Endothelial cell of hepatic sinusoid (primary cell): ENCODE measurements at regions not wholly inside any gene's neighbourhood (a gene's known extent, or its start where the extent isn't known, plus 50 kb on each side); places are given as distances from the start of the nearest gene placed in this dataset.

Source experiments
- in situ Hi-C: cut with HindIII; loops from 2 replicates; pipeline ENCODE4 v1.10.0; 2017; ENCODE audit warnings: low sequenced_read_pairs

DNA sequence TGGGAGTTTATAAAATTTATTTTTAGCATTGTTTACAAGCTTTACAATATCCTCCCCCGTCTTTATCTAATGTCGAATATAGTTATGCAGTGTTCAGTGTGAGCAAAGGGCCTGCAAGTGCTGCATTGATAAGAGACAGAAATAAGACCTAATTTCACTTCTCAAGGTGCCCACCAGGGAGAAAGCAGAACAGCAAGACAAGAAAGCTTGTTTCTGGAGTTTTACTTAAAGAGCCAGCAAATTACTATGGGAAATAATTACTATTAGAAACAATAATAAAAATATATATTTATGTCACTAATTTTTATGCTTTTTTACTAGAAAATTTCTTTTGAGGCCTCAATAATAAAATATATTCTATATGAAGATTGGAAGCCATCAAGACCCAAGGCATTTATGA is 2677.7 kb downstream of the ARAP2 start:
- in situ Hi-C loops: no loop called here

DNA sequence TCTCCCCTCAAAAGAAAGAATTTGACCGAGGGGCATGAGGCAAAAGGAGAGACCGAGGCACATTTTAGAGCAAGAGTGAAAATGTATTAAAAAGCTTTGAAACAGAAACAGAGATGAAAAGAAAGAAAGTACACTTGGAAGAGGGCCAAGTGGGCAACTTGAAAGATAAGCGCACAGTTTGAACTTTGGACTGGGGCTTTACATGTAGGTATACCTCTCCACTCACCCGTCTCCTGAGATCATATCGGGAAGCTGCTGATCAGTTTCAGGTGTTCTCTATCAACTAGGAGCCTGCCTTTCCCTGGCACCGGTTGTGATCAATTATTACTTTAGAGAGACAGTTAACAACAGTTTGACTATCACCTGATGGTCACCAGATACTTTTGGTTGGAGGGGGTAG is 2666.5 kb downstream of the ARAP2 start:
- in situ Hi-C loops: no loop called here

DNA sequence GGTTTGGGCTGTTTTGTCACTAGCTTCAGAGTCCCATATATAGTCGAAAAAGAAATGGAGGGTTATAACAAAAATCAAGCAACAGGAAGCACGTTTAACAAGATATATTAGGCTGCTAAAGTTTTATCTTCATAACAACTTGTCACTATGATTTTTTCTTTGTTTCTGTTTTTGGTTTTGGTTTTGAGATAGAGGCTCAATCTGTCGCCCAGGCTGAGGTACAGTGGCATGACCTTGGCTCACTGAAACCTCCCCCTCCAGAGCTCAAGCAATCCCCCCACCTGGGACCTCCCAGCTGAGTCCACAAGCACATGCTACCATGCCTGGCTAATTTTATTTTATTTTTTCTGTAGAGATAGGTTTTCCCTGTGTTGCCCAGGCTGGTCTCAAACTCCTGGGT is 2664.4 kb downstream of the ARAP2 start:
- in situ Hi-C loops: no loop called here

DNA sequence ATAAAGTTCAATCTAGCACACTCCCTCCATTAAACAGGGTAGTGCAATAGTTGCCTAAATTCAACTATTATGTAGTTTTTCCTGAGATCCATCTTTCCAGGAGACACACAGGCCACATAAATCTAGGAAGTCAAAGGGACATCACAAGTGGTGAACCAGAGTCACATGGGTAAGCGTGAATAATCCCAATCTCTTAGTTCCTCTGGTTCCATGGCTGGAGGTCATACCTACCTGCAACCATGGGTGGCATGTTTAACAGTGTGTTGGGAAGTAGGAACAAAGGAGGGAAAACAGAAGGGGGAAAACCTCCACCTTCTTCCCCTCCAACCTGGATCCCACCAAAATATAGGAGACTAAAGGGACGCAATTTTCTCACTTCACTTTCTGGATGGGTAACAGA is 2651.6 kb downstream of the ARAP2 start:
- in situ Hi-C loops: no loop called here

DNA sequence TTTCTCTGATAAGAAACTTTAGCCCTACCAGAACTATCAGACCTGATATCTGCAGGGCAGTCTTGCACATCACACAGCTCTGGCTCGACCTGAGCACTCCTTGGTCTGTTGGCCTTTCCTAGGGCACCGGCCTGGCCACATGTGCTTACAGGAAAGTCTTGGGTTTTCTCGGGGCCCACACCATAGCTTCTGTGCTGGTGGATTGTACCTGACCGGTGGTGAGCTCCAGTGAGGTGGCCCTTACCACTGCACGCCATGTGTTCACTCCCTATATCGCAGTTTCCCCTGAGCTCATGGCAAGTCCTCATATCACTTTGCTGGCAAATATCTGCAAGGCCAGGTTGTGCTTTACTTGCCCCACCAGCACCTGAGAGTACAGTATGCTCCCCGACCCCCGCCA is 2637.4 kb downstream of the ARAP2 start:
- in situ Hi-C loops: no loop called here

DNA sequence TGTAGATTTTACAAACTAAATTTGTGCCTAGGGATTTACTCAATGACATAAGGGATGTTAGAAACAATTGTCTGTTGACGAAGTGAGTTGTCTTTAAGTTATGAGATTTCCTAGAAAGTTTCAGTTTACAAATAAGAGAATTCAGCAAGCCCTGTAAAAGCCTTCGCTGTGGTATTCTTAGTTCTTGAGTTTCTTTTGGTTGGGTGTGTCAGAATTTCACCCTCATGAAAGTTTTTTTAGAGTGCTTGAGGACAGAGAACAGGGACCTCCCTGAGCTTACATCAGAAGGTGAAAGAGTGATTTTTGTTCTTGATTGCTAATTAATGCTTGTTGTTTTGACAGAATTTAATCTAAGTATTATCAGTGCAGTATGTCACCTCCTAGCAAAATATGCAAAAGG is 2628.2 kb downstream of the ARAP2 start:
- in situ Hi-C loops: no loop called here

DNA sequence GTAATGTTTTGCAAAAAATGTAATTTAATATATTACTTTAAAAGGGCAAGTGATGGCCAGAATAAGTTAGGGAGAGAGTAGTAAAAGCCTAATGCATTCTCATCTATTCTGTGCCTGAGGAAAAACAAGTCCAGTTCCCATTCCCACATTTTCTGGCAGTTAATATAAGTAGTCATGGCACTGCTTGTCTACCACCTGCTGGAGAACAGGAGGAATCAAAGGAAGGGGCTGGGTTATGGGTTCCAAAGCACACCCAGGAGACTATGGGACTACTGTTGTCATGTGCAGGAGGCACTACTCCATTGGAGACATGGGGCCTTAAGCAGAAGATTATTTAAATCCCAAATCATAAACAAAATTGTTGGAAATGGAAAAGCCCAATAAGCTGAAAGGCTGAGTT is 2618.6 kb downstream of the ARAP2 start:
- in situ Hi-C loops: no loop called here

DNA sequence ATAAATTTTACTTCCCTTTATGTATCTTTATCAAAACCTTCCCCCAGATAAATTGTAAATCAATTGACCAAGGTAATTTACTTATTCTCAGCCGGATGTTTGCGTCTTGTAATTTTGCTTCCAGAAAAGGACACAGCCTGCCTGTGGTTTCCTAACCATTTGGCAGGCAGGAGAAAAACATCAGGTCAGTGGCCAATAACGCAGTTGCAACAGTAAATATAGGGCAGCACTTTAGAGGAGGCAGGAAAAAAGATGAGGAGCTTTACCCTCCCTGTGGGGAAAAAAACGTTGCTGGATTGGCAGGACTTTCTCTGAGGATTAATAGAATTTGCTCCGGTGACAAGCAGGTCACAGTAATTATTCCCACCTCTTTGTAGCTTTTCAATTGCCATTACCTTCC is 2618.1 kb downstream of the ARAP2 start:
- in situ Hi-C loops: no loop called here

DNA sequence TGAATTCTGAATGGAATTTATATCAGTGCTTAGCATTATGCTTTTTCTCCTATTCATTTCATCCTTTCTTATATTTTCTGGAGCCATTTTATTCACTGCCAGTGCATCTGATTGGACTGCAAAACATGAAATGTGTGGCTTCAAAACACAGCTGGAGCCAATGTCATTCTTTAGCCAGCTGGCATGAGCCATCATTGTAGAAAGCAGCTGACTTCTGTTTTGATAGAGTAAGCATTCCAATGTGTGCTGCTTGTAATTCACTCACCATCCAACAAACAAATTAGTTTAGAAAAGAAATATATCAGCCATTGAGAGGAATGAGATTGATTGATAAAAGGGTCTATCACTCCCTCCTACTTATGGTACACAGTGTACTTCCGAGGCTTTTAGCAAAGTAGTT is 2616.0 kb downstream of the ARAP2 start:
- in situ Hi-C loops: no loop called here

DNA sequence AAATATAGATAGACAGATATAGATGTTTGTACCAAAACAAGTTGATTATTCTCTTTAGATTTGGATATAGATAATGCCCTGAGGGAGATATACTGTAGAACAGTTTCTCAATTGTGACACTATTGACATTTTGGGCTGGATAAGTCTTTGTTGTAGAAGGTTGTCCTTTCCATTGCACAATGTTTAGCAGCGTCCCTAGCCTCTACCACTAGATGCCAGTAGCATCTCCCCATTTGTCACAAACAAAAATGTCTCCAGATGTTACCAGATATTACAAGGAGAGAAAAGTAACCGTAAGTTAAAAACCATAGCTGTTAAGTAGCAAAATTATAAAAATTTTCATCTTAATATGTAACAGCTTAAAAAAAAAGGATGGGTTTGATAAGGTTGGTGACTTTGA is 2595.3 kb downstream of the ARAP2 start:
- in situ Hi-C loops: no loop called here

DNA sequence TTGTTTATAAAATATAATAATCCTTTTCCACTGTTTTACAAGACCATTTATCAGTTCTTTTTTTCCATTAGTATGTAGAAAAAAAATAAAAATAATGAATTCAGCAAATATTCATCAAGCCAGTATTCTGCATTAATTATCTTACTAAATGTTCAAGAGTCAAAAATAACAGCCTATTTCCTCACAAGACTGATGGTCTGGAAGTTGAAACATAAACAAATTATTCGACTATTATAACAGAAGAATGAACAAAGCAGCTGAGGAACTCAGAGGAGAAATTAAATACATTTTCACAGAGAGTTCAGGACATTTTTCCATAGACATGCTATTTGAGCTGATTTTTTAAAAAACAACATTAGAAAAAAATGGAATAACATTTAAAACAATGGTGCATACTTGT is 2594.8 kb downstream of the ARAP2 start:
- in situ Hi-C loops: no loop called here

DNA sequence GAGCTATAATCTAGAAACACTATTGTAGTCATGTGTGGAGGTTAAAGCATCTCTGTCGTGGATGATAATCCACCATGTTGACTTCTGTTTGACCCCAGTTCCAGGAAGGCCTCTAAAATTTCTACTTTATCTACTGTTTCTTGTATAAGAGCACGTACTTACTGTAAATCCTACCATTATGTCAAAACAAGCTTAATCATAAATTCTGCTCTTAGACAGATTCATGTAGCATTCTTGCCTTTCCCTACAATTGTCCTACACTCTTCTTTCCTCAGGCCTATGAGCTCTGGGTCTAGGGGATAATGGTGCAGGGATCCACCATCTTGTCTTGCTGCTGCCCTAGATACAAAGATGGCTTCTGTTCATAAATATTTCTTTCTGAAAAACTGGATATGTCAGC is 2594.3 kb downstream of the ARAP2 start:
- in situ Hi-C loops: no loop called here

DNA sequence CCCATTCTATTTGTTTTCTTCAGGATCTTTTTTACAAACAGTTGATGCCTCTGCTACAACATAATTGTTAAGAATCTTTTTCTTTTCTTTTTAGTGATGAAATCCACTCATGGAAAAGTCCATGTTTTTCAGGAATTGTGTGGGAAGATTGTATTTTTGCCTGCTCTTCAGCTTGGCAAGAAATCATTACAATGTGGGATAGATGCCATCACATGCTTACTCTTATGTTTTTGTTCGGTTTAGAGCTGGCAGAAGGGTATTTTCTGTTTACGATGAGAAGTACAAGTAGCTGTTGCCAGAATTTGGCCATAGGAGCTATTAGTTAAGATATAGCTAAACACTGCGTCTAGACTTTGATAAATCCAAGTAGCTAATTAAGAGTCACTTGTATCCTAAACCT is 2585.3 kb downstream of the ARAP2 start:
- in situ Hi-C loops: no loop called here

DNA sequence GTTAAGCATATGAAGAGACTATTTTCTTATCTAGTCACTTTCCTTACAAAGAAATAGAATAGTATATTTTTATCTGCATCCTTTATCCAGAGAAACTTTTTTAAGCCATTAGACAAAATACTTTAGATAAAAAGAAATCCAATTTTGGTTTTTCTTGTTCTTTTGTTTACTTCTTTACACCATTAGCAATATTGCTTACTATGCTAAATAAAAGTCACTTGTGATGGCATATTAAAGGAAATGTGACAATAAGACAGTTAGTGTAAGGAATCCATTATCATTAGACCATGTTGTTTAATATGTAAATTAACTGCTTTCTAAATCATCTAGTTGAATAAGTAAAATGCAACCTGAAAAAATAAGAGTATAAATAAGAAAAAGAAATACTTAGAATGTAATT is 2582.7 kb downstream of the ARAP2 start:
- in situ Hi-C loops: no loop called here

DNA sequence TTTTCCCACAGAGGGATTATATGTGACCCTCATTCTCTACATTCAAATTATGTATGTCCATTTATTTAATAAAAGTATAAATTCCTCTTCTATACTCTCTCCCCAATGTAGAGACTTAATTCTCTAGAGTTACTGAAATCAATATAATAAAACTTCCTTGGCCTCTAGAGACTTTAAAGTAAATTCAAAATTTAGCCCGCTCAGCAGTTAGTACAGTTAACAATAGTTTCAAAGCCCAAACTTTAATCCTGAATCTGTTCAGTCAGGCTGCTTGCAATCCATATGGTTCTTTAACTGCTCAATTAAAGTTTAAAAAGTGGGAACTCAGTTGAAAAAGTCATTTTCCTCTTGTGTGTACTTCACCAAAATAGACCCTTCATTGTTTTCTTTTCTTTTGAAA is 2558.4 kb downstream of the ARAP2 start:
- in situ Hi-C loops: no loop called here

DNA sequence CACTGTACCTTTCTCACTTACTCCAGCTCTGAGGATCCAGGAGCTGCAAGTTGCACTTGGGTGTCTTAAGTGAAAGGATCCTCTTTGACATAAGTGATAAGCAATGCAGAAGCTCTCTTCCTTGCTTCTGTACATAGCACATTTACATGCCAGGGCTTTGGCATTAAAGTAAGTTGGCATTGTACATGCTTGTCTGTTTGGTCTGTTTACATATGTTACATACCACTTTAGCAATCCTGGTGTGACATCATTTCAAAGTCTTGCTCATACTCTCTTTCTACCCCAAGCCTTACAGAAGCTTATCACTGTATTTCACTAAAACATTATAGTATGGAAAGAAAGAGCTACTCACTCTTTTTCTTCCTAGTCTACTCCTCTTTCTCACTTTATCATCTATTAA is 2548.3 kb downstream of the ARAP2 start:
- in situ Hi-C loops: no loop called here

DNA sequence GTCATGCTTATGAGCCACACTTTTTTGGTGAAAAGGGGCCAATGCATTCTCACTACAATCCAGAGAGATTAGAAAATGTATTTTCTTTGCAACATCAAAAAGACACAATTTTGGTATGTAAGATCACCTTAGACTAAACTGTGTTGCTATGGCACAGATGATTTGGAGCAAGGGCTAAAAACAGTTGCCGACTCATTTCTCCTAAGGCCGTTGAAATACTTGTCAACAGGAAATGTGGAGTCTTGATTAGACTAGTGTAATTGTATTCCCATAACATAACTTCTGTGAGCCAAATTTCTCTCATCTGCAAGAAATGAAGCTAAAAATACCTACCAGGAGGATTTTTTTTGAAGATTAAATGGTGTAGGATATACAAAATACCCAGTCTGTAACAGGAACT is 2547.7 kb downstream of the ARAP2 start:
- in situ Hi-C loops: no loop called here

DNA sequence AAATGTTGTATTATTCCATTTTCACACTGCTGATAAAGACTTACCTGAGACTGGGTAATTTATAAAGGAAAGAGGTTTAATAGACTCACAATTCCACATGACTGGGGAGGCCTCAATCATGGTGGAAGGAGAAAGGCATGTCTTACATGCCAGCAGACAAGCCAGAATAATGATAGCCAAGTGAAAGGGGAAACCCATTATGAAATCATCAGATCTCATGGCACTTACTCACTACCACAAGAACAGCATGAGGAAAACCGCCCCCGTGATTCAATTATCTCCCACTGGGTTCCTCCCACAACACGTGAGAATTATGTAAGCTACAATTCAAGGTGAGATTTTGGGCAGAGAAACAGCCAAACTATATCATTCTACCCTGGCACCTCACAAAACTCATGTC is 2535.1 kb downstream of the ARAP2 start:
- in situ Hi-C loops: no loop called here

DNA sequence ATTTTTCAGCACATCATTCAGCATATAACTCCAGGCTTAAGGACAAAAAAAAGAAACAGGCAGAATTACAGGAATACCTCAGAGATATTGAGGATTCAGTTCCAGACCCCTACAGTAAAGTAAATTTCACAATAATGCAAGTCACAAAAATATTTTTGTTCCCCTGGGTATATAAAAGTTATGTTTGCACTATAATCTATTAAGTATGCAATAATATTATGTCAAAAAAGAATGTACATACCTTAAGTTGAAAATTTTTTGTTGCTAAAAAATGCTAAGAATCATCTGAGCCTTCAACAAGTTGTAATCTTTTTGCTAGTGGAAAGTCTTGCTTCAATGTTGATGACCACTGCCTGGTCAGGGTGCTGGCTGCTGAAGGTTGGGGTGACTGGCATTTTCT is 2532.5 kb downstream of the ARAP2 start:
- in situ Hi-C loops: no loop called here

DNA sequence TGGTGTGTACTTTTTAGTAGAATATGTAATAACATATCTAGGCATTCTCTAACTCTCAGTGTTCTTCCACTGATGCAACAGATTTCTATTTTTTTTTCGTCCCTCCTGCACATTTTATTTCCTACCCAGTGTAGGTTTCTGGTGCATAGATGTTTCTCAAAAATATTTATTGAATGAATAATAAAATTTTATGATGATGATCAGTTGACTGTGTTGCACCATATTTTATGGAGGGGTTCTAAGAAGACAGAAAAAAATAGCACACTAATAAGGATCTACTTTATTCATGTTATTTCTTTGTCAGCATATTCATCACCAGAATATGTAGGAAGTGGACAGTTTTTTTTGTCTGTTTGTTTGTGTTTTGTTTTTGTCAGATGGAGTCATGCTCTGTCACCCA is 2529.3 kb downstream of the ARAP2 start:
- in situ Hi-C loops: no loop called here

DNA sequence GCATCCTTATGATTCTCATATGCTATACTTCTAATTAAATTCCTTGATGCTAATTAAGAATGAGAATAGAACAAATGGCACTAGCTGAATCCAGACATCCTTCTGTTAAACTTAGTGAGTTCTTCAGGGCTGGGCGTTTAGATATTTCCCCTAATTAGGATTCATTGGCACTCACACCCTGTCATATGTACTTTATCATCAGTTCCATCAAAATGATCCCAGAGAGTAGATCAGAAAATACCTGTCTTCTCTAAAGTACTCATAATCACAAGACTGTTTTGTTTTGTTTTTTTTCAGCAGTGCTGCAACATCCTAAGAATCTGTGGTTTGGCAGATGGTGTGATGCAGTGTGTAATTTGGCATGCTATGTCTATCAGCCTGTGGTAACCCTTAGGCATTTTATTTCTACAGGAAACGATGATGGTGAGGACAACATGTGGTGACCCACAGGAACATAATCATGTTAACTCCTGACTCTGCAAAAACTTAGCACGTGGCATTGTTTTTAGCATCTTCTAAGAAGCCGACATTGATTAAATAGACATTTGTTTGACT is 2528.4 kb downstream of the ARAP2 start:
- in situ Hi-C loops: no loop called here

DNA sequence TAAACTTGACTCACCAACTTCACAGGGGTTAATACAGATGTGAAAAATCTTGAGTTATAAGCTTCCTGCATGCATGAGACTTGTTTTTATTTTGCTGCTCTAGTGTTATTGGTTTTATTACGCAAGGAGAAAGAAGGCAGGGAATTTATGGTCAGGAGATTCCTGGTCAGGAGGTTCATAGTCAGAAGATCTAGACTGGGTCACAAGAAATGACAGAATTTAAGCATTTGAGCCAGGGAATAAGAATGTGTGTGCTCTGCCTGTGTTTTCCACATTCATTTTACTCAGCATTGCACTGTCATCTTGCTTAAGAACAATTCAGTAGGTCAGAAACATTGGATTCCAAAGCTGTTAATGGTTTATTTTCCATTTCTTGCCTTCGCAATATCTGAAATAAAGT is 2522.1 kb downstream of the ARAP2 start:
- in situ Hi-C loops: no loop called here

DNA sequence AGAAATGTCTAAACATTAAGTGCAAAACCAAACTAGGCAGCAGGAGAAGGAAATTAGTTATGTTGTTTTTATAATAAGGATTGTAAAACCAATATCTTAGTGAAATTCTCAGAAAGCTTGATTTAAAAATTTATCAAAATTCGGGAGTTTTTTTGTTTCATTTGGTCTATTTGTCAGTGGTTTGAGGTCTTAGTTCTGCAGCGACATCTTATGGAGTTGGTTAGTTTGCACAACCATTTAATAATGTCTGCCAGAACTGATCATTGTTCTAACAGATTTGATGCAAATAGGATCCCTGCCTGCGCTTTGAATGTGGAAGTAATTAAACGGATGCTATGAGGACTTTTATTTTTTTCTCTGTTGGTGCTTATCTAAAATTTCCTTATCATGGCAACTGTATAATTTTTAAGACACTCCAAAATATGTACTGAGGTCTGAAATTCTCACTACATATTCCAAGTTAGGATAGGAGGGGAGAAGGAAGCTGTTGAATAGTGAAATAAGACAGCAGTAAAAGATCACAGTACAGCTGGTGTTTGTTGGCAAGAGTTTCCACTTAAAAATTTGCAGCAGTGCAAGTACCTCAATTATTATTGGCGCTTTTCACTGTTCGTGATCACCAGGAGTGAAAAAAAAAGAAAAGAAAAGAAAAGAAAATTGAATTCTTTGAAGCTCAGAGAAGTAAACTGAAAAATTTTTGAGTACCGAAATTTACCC is 2521.4 kb downstream of the ARAP2 start:
- in situ Hi-C loops: no loop called here
